ENCODE measurements at regions not wholly inside any gene's neighbourhood (a gene's known extent, or its start where the extent isn't known, plus 50 kb on each side); places are given as distances from the start of the nearest gene placed in this dataset.

- DNase-seq, result no peak
Measured at GRCh38 chr5:91443023-91443422, 59.9 kb upstream of the ARRDC3 start.

GRCh38 chr5:91441082-91441481, 58.0 kb upstream of the ARRDC3 start:
- no peak for DNase-seq

GRCh38 chr5:91438871-91439270, 55.8 kb upstream of the ARRDC3 start:
- no peak for DNase-seq

GRCh38 chr5:91436241-91436640, 53.1 kb upstream of the ARRDC3 start:
- no peak for DNase-seq

- no peak for DNase-seq
Measured at GRCh38 chr5:91434348-91434747, 51.2 kb upstream of the ARRDC3 start.

GRCh38 chr5:91433861-91434260, 50.7 kb upstream of the ARRDC3 start:
- no peak for DNase-seq

Data from T1000 (cell line).